DMS53 (cell line): ENCODE measurements at regions not wholly inside any gene's neighbourhood (a gene's known extent, or its start where the extent isn't known, plus 50 kb on each side); places are given as distances from the start of the nearest gene placed in this dataset.
"Not testable (repeated sequence)": the region's sequence is repeated elsewhere in the genome, so short reads cannot be mapped to it uniquely, and the experiment has no call there.

Experiments used
- DNase-seq: peaks from one replicate; lab custom pipeline; 2025; lab: John Stamatoyannopoulos, UW

DNA sequence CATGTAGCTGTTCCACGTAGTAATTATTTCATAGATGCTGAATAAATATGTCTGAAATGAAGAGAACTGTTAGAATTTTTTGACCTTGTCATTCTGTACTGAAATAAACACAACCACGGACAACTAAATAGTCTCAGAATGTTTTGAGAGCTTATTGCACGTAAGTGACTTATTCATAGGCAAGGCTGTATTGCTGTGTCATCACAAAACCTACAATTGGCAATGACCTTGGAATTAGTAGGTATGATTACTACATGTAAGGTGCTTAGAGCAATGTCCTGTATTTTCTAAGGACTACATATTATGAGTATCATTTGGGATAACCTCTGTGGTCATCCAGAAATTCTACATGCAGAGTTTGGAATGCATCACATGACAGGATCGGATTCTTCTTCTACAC is 237.2 kb upstream of the PUDP start:
- no peak for DNase-seq

DNA sequence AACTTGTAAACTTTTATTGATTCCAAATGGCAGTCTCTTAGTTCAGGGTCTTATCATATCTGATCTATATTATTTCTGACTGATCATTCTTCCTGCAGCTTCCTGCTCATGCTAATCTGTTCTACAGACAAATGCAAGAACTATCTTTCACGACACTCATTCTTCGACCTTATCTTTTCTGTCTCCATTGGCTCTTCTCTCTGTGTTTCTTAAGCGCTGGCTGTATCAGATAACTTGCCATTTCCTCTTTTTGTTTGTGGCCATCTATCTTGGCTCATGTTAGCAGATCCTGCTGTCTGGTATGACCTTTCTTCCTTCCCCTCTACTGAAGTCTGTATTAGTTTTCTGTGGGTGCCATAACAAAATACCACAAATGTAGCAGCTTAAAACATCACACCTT is 230.5 kb upstream of the PUDP start:
- no peak for DNase-seq

DNA sequence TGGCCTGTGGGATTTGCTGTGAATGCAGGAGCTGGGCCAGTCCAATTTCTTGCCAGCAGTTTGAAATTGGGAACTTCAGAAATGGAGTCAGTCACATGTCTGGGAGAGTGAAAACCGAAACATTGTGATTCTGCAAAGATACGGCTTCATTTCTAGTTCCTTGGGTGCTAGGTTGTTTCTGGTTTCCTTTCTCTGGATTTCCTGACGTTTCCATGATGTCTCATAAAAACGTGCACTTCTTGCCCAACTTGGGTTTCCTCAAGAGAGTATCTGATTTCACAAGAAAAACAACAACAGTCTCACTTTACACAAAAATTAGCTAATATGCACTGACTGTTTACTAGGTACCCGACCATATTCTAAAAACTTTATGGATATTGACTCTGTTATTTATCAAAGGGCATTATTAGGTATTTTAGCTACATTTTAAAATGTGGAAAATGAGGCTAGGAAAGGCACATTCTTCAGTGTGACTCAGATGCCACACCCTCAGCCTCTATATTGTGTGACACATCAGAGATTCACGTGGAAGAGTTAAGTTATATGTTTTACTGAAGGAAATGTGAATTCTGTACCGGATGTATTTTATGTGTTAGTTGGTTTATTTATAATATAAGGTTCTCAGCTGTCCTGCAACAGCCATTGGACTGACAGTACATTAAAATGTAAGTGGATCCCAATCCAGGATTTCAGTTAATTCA is 225.0 kb upstream of the PUDP start:
- DNase-seq = no peak

DNA sequence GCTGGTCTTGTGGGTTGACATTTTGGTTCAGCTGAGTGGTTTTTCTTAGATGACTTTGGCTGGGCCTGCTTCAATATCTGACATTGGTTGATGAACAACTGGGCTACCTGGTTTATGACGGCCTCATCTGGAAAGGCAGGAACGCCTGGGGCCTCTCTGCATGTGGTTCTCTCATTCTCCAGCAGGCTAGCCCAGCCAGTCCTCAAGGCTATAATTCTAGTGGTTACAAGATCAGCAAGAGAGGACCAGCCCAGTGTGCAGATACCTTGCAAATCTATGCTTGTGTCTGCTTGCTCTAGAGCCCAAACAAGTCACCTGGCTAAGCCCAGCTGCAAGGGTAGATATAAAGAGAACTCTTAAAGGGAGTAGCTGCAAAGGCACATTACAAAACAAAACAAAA is 214.2 kb upstream of the PUDP start:
- no peak for DNase-seq

DNA sequence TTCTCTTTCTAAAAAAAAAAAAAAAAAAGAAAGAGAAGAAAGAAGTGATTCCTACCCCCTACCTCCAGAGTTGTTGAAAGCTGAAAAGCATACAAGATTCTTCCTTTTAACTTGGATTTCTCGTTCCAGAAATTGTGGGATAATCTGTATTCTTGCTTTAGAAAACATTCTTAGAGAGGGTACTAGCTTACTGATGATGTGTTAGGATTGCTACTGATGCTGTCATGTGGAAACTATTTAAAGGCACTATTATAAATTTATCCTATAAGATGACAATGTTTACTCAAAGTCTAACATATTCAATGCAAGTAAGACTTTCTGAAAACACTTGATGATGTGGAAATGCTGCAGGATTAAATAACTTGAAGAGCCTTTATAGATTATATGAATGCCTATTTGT is 204.0 kb upstream of the PUDP start:
- DNase-seq = no peak

DNA sequence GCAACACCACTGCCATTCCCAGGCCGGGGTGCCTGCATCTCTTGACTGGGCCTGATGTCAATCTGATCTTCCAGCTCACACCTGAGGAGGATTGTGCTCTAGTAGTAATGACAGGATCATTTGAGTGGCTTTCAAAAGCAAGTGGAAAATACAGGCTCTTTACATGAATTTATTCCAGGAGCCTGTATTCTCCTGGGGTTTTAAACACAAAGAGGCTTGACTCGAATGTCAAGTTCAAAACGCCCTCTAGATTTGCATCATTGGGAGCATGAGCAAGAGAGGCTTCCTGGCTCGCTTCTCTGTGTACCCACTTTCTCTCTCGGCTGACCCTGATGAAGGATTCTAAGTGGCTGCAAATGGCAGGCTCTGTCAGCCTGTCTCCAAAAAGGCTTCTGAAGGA is 199.5 kb upstream of the PUDP start:
- DNase-seq = no peak

DNA sequence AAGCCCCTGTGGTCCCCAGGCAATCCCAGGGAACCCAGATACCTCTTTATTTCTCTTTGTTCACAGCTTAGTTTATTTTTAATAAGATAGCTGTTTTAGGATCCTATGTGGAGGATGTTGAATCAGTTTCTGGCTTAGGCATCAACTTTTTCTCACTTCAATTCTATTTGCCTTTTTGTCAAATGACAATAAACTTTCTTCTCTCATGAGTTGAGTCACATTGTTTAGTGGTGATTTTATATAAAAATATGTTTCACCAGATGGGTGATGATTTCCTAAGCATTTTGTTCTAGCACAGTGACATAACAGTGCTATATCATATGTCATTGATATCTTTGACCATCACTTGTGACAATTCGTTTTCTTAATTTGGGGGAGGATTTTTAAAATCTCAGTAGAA is 198.1 kb upstream of the PUDP start:
- DNase-seq = no peak

DNA sequence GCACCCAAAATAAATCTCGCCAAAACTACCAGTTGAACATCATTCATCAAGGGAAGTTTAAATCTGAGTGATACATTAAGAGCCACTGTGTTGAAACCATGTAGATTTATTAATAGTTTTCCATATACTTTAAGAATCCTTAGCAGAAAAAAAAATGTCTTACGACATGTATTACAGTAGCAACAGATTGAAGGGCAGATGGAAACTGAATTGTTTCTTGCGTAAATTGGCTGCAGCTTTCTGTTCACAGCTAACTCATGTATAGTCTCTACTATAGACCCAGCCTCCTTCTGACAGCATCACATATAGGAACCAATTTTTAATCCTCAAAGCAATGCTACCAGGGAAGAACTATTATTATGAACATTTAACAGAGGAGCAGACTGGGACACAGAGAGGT is 195.2 kb upstream of the PUDP start:
- DNase-seq = no peak

DNA sequence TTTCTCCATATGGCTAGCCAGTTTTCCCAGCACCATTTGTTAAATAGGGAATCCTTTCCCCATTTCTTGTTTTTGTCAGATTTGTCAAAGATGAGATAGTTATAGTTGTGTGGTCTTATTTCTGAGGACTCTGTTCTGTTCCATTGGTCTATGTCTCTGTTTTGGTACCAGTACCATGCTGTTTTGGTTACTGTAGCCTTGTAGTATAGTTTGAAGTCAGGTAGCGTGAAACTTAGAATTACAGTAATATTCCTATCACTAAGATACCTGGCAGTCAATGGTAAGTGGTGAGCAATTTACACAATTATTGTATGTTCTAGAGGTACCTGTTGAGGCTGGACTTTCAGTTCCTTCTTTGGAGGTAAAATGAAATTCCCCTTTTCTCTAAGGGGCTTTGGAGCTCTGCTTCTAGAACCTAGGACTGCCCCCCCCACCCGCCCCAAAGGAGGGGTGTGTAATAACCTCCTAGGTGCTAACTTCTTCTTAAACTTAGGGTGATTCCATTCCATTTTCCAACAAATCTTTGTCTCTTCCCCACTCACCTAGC is 187.9 kb upstream of the PUDP start:
- not testable (repeated sequence) for DNase-seq

DNA sequence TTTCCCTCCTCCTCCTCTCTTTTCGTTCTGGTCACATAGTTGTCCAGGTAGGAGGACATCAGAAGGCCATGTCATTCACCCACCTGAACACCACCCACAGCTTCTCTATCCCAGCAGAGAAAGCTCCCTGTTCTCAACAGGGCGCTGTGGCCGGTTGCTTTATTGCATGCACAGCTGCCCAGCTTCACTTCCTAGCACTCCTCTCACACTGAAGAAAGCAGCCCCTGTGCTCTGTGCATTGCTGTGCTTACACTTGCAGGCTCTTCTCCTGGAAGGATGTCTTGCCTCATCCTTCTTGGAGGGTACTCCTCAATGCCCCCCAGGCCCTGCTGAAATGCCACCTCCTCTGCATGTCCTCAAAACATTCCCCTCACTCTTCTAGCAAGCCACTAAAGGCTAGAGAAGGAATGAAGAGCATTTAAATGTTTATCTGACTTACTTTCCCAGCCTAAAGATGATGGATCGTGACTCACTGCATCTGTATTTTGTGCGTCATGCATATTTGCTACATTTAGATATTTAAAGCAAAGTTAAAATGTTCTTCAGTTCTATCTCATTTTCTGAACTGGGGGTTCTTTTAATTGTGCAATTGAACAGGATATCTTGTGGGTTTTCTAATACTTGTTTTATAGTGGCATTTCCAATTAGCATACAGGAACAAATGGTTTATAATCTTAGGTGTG is 186.4 kb upstream of the PUDP start:
- DNase-seq = no peak

DNA sequence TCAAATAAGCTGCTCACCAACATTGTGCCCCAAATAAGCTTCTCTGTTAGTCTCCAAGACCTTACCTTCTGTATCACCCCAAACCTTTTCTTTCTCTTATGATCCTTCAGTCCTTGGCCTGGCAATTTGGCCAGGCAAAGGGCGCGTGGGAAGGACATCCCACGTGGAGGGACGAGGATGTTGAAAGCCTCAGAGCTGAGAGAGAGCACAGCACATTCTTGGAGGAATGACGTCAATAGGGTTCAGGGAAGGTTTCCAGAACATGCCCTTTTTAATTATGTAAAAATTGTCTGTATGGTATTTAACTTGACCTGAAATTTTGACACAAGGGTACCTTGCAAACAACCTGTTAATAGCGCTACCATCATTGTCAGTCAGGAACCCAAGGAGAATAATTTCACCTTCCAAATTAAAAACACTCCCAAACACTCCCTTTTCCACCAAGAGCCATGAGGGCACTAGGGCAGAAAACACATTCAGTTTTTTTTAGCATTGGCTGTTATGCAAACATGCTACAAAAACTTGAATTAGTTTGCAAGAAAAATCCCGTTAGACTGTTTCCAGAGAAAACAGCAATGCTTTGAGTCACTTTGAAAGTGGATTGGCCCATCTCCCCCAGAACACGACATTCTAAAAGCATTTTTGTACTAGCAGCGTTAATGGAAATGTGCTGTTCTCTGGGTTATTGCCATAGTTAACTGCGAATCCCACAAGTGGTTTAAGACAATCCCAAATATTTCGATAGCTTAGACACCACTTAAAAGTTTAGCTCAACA is 183.2 kb upstream of the PUDP start:
- DNase-seq = no peak

DNA sequence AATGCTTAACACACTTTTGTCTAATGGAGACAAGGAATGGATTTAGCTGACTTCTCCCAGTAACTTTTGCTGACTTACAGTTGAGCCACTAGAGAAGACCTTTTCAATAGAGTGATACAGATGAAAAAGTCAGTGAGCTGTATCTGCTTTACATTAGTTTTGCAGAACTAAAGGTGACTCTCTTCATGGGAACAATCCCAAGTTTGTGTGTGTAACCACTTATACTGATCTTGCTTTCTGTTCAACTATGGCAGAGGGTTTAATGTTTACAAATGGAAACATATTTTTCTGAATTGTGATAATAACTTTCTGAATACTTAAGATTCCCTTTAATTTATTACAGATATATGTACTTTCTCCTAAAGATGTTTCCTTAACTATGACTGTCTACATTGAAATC is 182.6 kb upstream of the PUDP start:
- DNase-seq = no peak

DNA sequence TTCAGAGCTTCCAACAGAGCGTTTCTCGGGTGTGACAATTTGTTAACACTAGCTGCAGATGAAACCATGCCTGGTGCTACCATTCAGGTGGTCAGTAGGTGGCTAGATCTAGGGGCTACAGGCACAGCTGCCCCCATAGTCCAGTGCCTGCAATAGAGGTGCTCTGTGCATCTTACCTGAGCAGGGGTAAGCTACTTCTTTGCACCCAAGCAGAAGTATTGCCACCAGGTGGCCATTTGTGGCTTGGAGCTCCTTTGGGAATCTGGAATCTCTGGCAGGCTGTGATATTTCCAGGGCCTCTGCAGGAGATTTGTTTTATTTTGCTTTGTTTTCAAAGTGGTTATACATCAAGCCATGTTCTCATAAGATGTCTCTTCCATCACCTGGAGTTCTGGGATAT is 170.7 kb upstream of the PUDP start:
- no peak for DNase-seq

DNA sequence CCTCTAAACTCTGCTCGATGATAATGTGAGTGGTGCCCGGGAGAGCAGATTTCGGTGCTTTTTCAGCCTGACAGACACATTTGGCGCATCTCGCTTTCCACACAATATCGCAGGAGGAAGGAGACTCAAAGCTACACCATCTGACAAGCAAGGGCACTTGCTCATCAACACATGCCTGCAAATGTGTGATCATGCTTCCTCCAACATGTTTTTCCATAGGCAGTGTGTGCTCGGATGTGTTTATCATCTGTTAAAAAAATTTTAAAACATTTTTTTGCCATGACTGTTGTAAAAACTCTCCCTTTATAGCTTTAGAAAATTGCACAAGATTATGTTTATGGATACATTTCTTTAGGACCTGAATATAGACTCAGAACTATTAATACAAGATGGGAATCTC is 170.3 kb upstream of the PUDP start:
- no peak for DNase-seq

DNA sequence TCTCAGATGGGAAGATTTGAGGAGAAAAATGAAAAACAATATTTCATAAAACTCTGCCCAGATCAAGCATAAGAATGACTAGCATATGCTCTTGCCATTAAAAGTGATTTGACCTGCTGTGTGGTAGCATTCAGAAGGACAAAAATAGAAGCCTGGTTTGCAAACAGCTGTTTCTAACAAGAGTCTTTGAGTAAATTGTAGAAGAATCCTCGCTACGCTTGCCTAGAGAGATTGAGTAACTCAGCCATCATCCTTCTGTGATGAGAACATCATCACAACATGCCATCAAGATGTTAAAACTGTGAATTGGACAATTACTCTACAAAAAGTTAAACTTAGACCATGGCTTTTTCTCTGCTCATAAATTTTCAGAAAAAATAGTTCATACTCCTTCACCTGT is 168.9 kb upstream of the PUDP start:
- no peak for DNase-seq

DNA sequence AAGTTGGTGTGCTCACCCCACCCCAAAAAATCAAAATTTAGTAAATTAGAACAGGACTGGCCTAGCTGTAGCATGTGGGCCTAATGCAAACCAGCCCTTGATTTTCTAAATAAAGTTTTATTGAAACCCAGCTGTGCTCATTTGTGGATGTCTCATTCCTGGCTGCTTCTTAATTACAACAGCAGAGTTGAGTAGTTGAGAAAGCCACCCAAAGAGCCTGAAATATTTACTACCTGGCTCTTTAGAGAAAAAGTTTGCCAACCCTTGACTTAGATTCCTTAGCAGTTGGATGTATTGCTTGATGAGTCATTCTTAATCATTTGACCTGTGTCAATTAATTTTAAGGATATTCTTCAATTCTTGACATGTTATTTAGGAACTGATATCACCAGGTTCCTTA is 168.3 kb upstream of the PUDP start:
- no peak for DNase-seq

DNA sequence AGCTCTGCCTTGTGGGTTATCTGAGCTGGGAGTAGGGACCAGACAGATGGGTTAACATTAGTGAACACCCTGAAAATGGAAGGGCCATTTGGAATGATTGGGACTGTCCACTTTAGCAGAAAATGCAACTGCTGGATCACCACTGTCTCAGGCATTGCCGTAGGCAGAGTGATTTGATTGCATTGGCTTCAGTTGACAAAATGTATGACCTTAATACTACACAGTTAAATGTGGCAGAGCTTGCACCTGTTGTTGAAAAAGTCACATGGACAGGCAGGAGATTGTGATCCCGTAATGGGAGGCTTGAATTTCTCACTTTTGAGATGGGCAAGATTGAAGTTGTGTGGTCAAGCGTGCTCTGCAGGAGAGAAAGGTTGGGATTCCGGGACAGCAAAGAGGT is 166.5 kb upstream of the PUDP start:
- no peak for DNase-seq

DNA sequence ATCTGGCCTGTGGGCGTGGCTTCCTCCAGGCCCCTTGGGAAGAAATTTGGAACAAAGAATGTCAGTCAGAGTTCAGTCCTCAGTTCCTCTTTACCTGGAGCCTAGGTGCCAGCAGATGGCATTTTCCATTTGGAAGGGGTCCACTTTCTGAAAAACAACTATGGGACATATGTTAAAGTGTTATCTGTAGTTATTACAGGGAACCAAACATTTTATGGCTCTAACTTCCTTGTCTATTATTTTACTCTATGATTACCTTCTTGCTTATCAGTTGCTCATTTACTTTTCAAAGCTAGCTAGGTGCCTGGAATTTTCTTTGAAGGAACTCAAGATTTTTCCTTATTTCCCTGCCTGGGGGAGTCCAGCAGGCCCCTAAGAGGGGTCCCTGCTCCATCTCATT is 159.8 kb upstream of the PUDP start:
- DNase-seq = no peak

DNA sequence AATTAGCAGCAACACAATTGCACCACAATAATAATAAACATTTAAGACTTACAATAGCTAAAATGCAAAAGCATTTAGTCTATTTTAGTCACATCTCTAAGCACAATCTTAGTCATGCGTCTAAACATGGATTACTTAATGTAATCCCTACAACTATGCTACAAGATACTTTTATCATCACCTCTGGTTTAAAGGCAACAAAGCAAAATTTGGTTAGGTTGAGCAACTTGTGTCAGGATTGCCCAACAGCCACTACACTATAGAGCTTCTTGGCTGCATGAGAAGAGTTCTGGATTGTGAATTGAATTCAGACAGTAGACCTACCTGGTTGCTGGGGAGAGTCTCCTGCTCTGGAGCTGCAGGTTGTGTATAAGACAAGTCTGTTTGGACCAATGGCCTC is 146.5 kb upstream of the PUDP start:
- DNase-seq = no peak

DNA sequence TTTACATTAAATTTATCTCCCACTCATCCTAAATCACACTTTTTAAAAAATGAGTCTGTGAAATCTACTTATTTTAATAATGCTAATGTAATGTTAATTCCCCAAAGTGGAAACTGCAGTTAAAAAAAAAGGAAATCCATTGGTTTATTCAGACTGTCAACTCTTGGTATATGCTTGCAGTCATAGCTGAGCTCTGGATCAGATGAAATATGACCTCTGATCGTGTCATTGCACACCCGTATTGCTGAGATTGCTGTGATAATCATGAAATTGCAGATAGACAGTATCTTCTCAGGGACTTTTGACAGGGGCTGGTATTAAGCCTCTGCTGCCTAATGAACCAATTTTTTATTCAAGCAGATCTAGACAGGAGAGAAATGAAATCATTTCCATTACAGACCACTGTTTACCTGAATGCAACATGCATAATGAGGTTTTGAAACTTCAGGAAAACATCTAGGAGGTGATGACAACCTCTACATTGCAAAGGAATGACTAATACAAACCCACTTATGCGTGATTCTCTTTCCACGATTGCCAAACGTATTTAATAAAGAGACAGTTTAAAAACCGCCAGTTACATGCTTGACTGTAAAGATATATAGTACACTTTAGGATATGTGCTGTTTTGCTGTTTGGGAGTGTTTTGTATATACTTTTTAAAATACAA is 138.3 kb upstream of the PUDP start:
- DNase-seq = no peak

DNA sequence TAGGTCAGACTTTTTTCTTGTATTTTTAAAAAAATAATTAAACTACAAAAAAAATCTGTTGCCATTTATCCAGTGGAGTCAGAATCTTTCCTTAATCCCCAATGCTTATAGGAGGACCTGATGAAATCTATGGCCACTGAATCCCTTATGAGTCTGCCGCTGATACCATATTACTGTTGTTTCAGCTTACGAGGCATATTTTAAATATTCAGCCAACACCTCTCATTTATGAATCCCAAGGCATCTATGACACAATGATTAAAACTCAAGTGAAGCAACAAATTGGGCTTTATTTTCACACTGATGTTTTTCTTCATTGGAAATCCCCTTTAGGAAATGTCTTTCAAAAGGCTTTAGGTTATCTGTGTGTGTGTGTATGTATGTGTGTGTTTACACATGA is 137.8 kb upstream of the PUDP start:
- DNase-seq = no peak

DNA sequence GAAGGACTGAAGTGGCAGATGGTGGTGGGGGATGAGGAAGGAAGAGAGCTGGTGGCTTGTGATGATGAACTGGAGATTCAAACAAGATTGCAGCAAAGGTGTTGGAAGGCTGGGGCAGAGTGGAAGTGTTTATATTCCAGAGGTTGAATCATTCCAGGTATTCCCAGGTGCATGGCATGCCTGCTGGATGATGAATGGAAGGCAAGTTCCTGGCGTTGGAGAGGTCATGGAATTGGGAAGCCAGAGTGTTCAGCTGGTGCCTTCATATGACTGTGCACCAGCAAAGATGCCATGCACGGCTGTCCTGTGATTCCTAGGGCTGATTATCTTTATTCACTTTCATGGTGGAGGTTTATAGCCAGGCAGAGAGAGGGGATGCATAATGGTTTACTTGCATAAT is 135.8 kb upstream of the PUDP start:
- no peak for DNase-seq

DNA sequence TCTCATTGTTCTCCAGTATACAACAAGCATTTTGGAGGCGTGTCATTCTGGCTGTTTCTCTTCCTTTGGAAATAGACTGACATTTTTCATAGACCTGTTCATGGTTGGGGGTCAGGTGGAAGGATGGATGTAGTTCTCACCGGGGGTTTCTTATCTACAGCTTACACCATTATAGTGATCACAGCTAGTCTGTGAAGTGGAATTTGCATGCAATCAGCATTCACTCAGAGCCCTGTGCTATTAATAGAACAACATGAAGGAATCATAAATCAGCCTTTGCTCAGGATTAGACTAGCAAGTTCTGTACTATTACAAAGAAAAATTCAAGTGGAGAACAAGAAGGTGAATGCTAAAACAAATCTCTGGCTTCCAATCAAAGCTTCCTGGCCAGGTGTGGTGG is 132.6 kb upstream of the PUDP start:
- no peak for DNase-seq
